Activated T-cell treated with anti-CD3 and anti-CD28 coated beads, Interleukin-2, amount 50 U/mL, for 1 hour (primary cell): ENCODE measurements at regions not wholly inside any gene's neighbourhood (a gene's known extent, or its start where the extent isn't known, plus 50 kb on each side); places are given as distances from the start of the nearest gene placed in this dataset.
"Not testable (repeated sequence)": the region's sequence is repeated elsewhere in the genome, so short reads cannot be mapped to it uniquely, and the experiment has no call there.

Source experiments
- DNase-seq: peaks from one replicate; pipeline ENCODE4 v3.0.0-alpha.2; 2020

DNA sequence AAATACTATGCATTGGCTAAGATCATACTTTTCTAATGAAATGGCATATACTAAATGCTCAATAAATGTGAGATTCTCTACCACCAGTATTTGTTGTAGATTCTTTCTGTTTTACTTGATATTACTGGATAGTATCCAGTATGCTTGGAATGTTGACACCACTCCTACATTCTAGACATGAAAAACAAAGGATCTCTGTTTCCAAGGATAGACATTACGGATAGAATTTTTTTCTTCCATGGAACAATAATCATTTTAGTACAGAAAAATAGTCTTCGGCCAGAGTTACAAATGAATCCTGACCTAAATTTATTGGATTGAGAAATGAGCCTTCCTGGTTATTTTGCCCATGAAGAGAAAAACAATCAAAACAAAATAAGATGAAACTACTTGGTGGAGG lies 258.2 kb upstream of the NT5E start:
- no peak for DNase-seq

DNA sequence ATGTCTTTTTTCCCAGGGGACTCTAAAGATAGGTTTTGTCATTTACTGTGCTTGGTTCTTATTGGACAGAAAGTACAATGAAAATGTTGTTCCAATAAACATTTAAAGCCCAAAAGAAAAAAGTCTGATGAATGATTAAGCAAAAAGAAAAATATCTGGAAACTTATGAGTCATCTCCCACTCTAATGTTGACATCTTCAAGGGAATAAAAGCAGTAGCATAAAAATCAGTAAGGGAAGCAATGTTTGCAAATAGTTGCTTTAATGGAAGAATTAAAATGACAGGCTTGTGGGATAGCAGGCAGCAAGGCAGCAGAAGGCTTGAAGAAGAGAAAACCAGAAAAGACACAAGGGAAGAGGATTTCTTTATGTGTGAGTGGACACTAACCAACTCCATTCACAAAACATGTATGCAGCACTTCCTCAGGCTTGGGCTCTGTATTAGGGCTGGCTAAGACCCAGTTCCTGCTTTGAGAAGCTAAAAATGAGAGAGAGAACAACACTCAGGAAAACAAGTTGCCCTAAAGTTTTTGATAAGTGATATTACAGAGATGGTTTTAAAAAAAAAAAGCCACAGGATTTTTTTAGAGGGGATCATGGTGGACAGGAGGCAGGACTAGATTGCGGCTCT lies 263.2 kb upstream of the NT5E start:
- no peak for DNase-seq

DNA sequence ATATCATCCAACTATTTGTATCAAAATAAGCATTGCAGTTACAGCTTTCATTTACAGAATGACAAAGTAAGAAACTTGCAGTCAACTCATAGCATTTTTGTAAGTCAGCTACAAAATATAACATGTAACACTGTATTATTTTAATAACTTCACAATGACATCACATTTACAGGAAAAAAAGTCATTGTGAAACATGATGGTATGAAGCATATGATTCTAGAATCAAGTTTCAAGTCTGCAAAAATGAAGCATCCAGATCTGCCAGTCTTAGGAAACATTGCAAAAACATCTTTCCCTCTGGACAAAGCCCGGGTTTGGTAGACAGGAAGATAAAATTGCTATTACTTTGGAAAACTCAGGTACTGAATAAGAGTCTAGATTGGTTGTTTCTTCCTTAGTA lies 263.9 kb upstream of the NT5E start:
- no peak for DNase-seq

DNA sequence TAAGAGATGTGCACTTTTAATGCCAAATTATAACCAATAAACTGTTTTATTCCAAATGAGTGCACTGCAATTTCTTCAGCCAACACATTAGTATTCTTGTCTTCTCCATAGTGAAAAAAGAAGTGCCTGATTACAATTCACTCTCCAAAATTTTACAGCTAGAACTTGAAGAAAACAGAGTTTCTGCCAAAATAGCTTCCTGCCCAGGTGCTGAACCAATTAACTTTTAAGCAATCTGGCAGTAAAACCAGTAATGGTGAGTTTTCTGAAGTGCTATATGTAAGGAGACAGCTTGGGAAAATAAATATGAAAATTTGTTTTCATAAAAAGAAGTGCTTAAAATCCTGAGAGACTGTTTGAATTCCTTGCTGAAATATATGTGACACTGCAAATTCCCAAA lies 266.0 kb upstream of the NT5E start:
- no peak for DNase-seq

DNA sequence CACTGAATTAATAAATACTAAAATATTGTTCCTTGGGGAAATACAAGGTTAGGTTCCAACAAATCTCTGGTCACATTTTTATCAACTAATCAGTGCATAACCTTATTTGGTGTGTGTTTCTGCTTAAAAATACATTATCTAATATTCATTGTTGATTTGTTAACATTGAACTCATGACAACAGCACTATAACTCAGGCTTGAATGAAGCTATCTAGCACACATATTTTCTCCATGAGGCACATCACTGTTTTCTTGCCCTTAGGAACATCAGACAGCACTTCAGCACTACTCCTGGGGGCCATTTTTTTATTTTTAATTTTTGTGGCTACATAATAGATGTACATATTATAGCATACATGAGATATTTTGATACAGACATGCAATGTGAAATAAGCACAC lies 277.2 kb upstream of the NT5E start:
- DNase-seq, result no peak

DNA sequence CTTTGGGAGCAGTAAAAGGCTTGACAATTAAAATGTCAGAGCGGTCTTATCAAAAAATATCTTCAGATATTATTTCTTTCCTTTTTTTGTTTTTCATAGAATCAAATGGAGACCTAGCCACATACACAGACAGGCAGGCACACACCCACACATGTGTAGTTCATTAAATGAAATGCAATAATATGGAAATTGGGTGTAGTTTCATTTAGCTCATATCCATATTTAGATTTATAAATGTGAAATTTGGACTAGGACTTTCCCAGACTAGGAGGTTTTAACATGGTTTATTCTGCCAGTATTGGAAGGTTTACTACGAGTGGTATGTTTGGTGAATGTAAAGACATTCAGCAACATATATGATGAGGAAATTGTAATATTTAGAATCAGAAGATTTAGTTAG lies 277.7 kb upstream of the NT5E start:
- DNase-seq, result no peak

DNA sequence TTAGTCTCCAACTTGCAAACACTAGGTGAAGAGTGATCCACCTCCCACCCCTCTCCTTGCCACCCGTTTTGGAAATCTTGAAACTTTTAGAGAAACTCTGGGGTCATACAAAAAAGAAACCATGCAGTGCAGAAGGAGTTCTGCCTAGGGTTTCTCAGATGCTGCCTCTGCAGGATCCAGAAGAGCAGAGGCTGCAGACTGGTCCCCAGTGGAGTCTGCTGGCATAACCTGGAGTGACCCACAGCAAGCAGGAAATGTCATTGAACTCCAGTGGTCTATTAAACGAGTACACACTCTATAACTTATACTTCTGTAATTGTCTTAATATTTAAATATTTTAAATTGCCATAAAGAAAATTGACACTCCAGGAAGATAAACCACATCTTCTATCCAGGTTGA lies 280.7 kb upstream of the NT5E start:
- DNase-seq, result no peak

DNA sequence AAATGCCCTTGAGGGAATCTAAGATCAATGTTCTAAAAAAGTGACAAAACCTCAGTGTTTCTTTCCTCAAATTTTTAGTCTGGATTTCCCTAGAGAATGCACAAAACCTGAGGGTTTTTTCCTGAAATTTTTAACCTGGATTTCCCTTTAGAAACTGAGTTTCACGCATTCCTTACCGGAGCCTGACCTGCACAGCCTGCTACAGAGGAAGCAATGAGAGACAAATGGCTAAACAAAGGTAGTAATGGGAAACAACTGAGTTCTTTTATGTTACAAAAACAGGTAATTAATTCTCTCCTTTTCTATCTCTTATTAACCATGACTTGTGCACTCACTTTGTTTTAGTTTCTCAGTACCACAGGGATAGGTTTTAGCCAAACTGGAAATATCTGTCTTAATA lies 281.7 kb upstream of the NT5E start:
- no peak for DNase-seq

DNA sequence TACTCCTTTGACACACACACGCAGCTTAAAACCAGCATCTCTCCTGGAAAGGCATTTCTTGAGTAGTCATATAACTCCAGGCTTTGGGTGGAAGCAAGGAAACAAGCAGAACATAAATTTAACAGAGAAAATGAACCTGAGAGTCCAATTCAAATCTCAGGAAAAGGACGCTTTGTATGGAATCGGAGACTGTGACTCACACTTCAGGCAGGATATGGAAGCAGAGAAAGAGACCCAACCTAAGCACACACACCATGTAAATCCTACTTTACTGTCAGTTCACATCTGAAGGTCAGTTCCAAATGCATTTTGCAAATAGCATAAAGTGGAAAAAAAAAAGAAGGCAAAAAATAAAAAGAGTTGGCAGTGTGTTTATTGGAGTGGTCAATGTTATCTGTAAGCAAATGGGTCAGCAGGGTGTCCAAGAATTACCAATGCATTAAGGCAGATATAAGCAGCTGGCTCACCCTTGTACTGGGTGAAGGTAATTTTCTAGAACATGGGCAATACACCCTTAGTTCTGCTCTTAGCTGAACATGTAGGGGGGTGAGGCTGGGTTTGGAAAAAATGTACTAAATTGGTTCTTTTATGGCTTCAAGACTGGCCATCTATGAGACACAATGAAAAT lies 283.7 kb upstream of the NT5E start:
- no peak for DNase-seq

DNA sequence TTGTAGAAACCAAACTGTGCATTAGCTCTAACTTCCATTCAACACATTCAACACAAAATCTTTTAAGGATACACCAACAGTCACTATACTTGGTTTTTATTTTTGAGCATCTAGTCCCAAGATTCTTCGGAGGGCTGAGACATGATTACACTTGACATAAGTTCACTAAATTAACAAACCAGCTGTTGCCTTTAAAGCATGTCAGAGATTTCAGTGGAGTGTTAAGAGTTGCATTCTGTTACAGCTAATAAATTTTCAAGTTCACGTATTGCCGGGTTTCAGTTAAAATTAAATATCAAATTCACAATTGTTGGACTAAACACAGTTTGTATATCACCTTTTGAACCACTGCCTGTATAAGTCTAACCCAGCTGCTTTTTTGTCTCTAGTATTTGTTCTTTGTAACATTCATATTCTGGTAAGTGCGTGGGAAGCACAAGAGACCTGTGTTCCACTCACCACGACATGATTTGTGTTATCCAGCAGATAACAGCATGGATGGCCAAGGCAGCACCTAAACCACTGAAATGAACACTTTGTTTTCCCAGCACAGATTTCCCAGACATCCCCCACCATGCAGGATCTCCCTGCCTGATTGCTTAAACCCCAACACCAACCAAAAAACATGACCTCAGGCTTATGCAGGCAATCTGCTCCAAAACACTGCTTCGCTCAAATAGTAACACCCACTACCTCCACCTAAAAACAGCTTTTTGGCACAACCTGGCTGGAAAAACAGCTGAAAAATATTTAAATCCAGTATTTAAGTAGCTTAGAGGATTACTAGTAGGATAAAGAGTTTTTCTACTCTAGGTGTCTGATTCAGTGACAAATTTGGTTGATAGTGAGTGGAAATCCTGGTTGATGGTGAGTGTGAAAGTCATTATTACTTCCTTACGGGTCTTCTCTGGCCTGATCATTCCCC lies 286.5 kb upstream of the NT5E start:
- no peak for DNase-seq

DNA sequence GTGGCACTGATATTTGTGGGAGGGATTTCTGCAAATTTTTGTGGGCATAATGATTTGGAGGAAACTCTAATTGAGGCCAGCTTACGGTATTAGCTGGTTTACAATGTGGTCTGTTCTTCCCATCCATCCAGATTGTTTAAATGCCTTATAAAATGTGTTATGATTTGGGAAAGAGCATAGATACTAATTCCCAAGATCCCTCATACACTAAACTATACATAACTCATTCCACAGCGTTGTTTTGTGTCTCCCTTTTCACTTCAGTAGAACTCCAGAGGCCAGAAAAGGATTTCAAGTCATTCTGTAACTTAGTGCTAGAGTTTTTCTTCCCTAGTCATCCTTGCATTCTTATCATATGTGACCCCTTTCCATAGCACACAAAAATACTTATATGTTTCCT lies 292.6 kb upstream of the NT5E start:
- DNase-seq, result no peak

DNA sequence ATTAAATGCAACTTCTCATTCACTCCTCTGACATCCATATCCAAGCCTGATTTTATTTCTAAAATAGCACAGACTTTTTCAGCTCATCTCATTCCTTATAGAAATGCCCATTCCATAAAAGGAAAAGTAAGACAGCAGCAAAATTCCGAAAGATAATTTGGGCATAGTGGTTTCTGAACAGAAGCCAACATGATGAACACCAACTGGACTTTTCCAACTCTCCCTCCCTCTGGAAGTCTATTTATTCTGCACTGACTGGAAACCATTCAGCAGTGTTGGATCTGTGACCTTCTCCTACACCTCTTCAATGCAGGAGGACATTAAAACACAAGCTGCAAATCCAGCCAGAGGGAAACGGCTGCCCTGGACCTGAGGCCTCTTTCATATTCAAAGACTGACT lies 306.2 kb upstream of the NT5E start:
- DNase-seq, result no peak

DNA sequence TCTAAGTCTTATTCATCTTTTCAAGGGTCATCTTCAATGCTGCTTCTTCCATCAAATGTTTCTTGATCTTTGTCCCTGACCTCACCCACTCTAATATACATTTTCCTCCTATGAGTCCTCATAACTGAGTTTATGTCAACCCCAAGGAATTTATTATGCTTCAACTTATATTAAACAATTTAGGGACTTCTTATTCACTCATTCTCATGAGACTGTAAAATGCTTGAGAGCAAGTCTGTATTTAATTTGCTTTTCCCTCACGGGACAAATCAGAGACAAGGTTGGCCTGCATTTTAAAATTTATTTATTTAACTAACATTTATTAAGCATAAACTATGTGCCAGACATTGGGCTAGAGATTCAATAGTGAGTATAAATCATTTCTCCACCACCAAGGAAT lies 312.0 kb upstream of the NT5E start:
- no peak for DNase-seq

DNA sequence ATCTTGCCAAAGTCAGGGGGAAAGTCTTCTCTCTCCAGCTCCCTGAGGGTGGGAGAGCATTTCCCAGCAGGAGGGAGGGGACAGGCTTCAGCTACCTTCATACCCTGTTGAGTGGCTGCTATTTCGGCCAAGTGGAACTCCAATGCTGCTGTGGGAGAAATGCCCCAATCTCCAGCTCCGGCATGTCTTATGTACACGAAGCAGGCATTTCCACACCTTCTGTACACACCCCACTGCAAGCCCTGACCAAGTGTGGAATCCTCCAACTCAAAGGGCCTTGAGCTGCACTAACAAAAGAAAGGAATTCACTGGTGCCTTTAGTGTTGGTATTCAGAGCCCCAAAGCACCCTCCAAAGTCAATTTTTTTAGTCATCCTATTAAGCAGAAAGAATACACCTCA lies 313.6 kb upstream of the NT5E start:
- DNase-seq, result no peak

DNA sequence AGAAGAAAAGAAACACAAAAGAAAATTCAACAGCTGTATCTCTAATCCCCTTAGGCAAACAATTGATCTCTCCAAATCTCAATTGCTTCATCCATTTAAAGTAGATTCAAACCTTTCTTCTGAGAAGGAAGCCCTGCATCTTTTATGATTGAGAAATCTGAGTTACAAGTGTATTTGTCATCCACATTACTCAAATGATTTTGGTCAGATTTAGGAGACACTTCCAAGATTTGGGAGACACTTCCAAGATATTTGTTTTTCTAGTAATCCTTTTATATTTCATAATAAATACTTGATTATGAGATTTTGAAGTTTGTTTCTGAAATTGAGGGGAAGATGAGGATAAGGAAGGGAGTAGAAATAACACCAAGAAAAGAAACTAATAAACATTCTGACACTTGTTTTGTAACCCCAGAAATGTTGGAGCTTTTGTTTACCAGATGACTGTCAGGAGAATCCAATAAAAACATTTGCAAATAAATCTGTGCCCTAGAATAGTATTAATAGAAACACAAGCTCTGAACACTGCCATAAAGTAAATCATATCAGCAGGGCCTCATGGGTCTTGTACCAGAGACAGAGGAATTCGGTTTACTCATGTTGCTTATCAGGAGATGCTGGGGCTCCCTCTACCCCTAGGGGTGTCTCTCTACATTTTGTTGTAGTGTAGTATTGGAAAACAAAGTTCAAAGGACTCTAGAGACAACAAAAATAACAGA lies 314.3 kb upstream of the NT5E start:
- DNase-seq, result no peak

DNA sequence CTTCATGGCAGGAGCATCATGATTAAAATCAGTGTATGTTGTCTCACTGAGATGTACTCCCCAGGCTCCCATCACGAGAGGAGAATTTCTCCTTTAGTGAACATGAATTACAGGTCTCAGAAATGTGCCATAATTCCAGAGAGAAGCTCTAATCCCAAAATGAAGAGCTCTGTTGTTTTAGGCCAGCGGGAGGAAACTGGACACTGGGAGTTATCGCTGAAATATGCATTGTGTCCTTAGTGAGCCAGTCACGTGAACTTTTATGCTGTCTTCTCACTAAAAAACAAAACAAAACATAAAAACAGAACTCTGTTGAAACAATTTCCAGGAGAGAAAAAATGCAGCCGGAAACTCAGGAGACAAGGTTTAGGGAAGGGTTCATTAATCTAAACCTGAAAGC lies 315.7 kb upstream of the NT5E start:
- no peak for DNase-seq

DNA sequence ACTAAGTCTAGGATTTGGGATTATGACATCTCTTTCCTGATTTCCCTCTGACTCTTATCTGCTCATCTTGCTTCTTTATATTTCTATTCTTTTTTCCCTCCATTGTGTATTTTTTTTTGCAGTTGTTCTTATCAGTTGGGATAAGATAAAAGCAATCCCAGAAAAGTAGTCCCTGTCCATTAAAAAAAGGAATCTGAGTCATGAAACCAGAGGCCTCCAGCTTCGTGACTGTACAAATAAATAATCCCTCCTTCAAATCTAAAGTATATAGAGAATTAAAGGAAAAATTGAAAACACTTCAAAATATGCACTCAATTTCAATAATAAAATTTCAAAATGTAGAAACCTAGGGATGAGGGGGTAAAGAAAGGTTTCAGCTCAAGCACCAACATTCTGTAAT lies 317.8 kb upstream of the NT5E start:
- no peak for DNase-seq

DNA sequence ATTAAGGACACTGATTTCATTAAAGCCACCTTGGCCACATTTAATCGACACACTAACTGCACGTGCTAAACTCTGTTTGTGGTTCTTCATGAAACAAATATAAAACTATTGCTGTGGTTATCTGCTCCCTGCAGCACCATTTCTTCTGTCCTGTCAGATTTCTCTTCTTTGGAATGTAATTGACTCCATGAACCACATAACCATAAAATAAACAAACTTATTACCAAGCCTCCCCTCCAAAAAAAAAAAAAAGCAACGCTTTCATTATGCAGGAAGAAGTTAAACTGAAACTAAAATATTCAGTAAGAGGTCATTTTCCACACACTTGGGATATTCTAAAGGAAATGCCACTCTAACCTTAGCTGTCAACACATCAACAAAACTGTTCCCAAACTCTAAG lies 319.1 kb upstream of the NT5E start:
- no peak for DNase-seq

DNA sequence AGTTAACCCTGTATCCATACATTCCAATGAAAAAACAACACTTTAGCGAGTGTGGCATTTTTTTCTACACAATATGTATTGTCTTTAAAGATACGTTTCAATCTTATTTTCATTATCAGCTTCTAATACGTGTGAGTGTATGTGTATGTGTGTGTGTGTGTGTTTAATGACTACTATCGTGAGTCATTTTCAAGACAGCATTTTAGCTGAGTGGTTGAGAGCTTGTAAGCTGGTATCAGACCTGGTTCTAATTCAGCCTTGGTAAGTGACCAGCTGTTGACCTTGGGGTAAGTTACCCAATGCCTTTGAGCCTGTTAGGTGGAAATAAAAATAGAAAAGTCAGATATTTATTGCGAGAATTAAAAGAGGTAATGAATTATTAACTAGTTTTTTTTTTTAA lies 320.0 kb upstream of the NT5E start:
- DNase-seq, result no peak

DNA sequence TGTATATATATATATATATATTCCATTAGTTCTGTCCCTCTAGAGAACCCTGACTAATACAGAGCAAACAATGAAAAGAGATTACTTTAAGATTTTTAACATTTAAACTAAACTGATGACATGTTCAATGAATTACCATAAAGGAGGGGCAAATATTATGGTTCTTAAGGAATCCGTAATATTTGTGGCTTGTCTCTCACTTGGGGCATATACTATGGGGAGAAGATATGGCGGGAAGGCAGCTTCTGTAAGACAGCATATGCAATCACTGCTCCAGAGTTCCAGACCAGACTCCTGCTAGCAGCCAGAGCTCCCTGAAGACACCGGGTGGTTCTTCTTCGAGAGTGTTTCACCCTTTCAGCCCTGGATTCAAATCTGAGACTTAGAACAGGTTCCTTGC lies 321.1 kb upstream of the NT5E start:
- DNase-seq, result no peak

DNA sequence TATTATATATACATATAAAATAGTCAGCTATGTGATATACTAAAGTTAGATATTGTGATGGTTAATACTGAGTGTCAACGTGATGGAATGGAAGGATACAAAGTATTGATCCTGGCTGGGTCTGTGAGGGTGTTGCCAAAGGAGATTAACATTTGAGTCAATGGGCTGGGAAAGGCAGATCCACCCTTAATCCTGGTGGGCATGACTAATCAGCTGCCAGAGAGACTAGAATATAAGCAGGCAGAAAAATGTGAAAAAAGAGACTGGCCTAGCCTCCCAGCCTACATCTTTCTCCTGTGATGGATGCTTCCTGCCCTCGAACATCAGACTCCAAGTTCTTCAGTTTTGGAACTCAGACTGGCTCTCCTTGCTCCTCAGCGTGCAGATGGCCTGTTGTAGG lies 321.6 kb upstream of the NT5E start:
- DNase-seq, result not testable (repeated sequence)

DNA sequence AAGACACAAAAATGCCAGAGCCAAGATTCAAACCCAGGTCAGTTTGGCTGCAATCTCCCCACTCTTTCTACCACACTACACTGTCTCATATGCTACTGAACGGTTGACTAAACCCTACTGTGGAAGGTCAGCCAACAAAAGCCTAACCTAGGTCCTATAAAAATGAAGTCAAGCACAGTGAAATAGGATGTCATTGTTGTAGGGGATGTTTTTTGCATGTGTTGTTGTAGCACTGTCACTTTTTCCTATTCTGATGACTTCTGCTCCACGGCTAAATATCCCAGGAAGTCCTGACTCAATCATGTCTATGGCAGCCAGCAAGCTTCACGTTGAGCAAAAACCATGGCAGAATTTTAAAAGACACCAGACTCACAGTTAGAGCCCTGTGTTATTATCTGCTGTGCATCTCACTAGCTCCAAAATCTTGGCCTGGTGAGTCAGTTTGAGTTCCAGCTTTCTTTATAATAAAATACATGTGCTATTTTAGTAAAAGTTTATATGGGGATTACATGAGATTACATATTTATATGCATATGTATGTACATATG lies 322.1 kb upstream of the NT5E start:
- no peak for DNase-seq

DNA sequence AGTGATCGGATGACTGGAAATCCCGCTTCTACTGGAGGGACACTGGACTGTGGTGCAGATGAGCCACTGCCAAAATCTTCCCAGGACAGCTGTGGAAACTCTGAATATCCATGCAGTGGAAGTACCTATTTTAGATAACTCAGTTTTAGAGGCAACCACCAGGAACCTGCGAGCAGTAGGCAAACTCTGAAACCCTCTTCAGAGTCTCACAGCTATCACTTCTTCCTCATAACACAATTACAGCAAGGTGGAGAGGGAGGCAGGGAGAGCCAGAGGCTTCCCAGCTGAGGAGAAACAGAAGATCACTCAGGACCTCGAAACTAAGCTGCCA lies 322.8 kb upstream of the NT5E start:
- DNase-seq, result no peak
